ENCODE measurements at regions not wholly inside any gene's neighbourhood (a gene's known extent, or its start where the extent isn't known, plus 50 kb on each side); places are given as distances from the start of the nearest gene placed in this dataset.

- DNase-seq (ENCODE audit: low read depth): no peak
- no peak overlapping the region for H3K4me3 ChIP-seq (ENCODE audit: low read depth, low read length)
Observed at GRCh38 chr2:208545403-208546042, 138.9 kb downstream of the PTH2R start.

- H3K4me3 ChIP-seq (ENCODE audit: low read depth, low read length): no peak overlapping the region
- no peak for DNase-seq (ENCODE audit: low read depth)
Observed at GRCh38 chr2:208546107-208546506, 139.5 kb downstream of the PTH2R start.

GRCh38 chr2:208546860-208547650 lies 140.5 kb downstream of the PTH2R start:
- DNase-seq (ENCODE audit: low read depth): no peak
- H3K4me3 ChIP-seq (ENCODE audit: low read depth, low read length): no peak overlapping the region

GRCh38 chr2:208548700-208549099 lies 142.1 kb downstream of the PTH2R start:
- DNase-seq (ENCODE audit: low read depth): no peak
- no peak overlapping the region for H3K4me3 ChIP-seq (ENCODE audit: low read depth, low read length)

- DNase-seq (ENCODE audit: low read depth): no peak
- no peak overlapping the region for H3K4me3 ChIP-seq (ENCODE audit: low read depth, low read length)
Observed at GRCh38 chr2:208549546-208550158, 143.1 kb downstream of the PTH2R start.

GRCh38 chr2:208552943-208553342 lies 146.4 kb downstream of the PTH2R start:
- no peak overlapping the region for H3K4me3 ChIP-seq (ENCODE audit: low read depth, low read length)
- no peak for DNase-seq (ENCODE audit: low read depth)

GRCh38 chr2:208556983-208557484 lies 150.4 kb downstream of the PTH2R start:
- H3K4me3 ChIP-seq (ENCODE audit: low read depth, low read length): no peak overlapping the region
- DNase-seq (ENCODE audit: low read depth): no peak

- no peak overlapping the region for H3K4me3 ChIP-seq (ENCODE audit: low read depth, low read length)
- DNase-seq (ENCODE audit: low read depth): no peak
Observed at GRCh38 chr2:208565690-208566416, 159.3 kb downstream of the PTH2R start.

GRCh38 chr2:208568203-208568602 lies 161.6 kb downstream of the PTH2R start:
- DNase-seq (ENCODE audit: low read depth): no peak
- no peak overlapping the region for H3K4me3 ChIP-seq (ENCODE audit: low read depth, low read length)

GRCh38 chr2:208570066-208570465 lies 163.5 kb downstream of the PTH2R start:
- DNase-seq (ENCODE audit: low read depth): no peak
- no peak overlapping the region for H3K4me3 ChIP-seq (ENCODE audit: low read depth, low read length)

GRCh38 chr2:208570851-208571763 lies 164.5 kb downstream of the PTH2R start:
- no peak overlapping the region for H3K4me3 ChIP-seq (ENCODE audit: low read depth, low read length)
- no peak for DNase-seq (ENCODE audit: low read depth)

- no peak overlapping the region for H3K4me3 ChIP-seq (ENCODE audit: low read depth, low read length)
- DNase-seq (ENCODE audit: low read depth): no peak
Observed at GRCh38 chr2:208571764-208572131, 165.2 kb downstream of the PTH2R start.

- DNase-seq (ENCODE audit: low read depth): no peak
Observed at GRCh38 chr2:208573569-208573968, 167.0 kb downstream of the PTH2R start.

GRCh38 chr2:208579678-208580077 lies 173.1 kb downstream of the PTH2R start:
- DNase-seq (ENCODE audit: low read depth): no peak
- no peak overlapping the region for H3K4me3 ChIP-seq (ENCODE audit: low read depth, low read length)

More at GRCh38 chr2:208573569-208573968, 167.0 kb downstream of the PTH2R start:
- no peak overlapping the region for H3K4me3 ChIP-seq (ENCODE audit: low read depth, low read length)

GRCh38 chr2:208584378-208584985 lies 177.9 kb downstream of the PTH2R start:
- DNase-seq (ENCODE audit: low read depth): no peak
- no peak overlapping the region for H3K4me3 ChIP-seq (ENCODE audit: low read depth, low read length)

- no peak for DNase-seq (ENCODE audit: low read depth)
- H3K4me3 ChIP-seq (ENCODE audit: low read depth, low read length): no peak overlapping the region
Observed at GRCh38 chr2:208586516-208586915, 179.9 kb downstream of the PTH2R start.

- no peak for DNase-seq (ENCODE audit: low read depth)
- no peak overlapping the region for H3K4me3 ChIP-seq (ENCODE audit: low read depth, low read length)
Observed at GRCh38 chr2:208594642-208595385, 188.2 kb downstream of the PTH2R start.

Data from skeletal muscle cell (primary cell).